GM04504 (cell line): ENCODE measurements at regions not wholly inside any gene's neighbourhood (a gene's known extent, or its start where the extent isn't known, plus 50 kb on each side); places are given as distances from the start of the nearest gene placed in this dataset.
"Not testable (repeated sequence)": the region's sequence is repeated elsewhere in the genome, so short reads cannot be mapped to it uniquely, and the experiment has no call there.

ENCODE experiments used
- DNase-seq: peaks from one replicate; pipeline ENCODE4 v3.0.0-alpha.2; 2012; ENCODE audit warnings: low read depth

DNA sequence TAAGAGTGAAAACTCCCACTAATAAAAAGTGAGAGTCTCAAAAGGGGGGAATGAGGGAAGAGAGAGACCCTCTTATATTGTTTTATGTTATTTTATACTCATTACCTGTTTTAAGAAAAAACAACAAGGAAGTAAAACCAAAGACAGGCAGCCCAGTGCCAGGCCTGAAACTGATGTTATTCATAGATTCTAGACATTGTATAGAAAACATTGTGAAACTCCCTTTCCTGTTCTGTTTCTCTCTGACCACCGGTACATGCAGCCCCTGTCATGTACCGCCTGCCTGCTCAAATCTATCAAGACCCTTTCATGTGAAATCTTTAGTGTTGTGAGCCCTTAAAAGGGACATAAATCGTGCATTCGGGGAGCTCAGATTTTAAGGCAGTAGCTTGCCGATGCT, 216.4 kb upstream of the CNTN3 start:
- not testable (repeated sequence) for DNase-seq

DNA sequence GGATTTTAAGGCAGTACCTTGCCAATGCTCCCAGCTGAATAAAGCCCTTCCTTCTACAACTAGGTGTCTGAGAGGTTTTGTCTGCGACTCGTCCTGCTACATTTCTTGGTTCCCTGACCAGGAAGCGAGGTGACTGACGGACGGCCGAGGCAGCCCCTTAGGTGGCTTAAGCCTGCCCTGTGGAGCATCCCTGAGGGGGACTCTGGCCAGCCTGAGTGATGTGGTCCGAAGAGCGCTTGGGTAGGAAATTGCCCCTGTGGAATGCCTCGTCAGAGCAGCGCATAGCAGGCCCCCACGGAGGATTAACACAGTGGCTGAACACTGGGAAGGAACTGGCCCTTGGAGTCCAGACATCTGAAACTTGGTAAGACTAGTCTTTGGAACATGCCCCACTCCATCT, 210.9 kb upstream of the CNTN3 start:
- DNase-seq = not testable (repeated sequence)

DNA sequence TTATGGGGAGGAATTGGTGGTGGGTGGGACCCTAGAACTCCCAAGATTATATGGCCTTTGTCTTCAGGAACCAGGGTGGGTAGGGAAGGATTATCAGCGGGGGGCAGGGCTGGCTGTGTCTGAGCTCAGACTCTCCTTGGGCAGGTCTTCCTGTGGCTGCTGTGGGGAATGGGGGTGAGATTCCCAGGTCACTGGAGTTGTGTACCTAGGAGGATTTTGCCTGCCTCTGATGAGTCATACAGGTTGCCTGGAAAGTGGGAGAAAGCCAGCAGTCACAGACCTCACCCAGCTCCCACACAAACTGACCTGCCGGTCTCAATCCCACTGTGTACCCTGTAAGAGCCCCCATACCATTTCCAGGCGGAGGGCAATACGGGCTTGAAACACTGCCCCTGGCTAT, 209.9 kb upstream of the CNTN3 start:
- no peak for DNase-seq

DNA sequence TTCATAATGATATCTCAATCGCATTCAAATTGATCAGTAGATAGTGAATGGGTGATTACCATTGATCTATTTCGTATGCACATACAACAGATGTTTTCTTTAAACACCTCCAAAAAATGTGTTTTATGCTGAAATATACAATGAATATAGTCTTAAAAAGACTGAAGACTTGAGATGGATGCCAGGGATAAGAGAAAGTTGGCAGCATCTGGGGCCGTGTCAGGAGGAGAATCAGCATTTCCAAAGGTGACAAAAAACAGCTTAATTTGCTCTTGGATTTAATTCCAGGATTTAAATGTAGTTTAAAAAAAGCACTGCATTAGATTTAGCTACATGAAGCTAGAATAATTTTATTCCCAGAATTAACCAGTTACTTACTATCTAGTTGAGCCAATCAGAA, 199.7 kb upstream of the CNTN3 start:
- DNase-seq = no peak

DNA sequence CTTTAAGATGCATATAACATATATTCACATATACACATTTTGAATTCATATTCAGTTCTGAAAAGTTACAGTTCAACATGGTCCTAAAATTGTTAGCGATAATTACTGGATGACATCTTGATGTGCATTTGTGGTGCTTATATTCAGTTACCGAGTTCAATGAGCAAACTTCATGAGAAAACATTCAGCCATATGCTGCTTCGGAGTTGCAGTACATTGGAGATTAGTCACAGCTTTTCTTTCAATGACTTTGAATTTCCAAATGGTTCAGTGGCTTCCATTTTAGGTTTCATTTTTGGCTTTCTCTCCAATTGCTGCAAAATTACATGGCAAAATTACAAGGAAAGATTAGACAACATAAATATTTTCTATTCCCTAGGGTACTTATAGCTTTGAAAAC, 198.3 kb upstream of the CNTN3 start:
- no peak for DNase-seq

DNA sequence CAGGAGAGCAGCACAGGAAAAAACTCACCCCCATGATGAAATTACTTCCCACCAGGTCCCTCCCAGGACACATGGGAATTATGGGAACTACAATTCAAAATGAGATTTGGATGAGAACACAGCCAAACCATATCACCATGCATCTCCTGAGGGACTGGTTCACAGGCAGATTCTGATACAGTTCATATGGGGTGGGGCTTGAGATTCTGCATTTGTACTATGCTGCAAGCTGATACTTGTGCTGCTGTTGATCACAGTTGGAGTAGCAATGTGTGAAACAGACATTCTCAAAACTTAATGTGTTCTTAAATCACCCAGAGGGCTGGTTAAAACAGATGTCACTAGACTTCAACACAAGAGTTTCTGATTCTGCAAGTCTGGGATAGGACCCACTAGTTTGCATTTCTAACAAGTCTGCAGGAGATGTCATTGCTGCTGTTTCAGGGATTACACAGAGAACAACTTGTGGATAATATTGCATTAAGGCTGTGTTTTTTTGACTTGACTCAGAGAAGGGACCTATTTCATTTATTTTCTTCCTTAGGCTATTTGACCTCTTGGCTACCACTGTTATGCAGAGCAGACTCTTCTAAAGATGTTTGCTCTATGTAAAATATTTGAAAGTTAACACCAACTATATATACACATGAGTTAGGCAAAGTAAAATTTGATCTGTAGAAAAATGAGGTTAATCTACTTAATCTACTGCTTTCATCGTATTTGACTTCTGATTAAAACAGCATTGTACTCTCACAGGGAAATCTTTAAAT, 194.2 kb upstream of the CNTN3 start:
- no peak for DNase-seq

DNA sequence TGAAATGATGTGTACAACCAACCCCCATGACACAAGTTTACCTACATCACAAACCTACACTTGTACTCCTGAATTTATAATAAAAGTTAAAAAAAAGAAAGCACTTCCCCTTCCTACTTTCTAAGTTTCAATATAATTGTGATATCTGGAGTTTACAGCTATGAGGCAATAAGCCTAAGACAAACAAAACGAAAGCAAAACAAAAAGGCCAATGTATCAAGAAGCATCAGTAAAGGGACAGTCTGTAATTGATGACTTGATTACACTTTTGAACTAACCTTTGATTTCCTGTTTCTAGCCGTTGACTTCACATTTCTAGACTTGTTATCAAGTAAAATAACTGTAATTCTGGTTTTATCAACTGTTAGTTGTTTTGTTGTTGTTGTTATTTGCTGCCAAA, 187.5 kb upstream of the CNTN3 start:
- DNase-seq = no peak

DNA sequence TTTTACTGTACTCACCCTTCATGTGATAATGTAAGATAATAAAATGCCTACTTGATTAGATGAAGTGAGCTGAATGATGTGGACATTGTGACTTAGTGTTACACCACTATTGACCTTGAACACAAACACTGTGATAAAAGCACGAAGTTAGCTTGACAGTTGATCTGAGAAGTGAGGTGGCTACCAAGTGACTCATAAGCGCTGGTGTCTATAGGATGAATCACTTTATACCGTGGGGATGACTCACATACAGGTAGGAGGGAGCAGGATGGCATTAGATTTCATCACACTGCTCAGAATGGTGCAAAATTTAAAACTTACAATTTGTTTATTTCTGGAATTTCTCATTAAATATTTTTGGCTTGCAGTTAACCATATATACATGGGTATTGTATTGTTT, 174.7 kb upstream of the CNTN3 start:
- no peak for DNase-seq

DNA sequence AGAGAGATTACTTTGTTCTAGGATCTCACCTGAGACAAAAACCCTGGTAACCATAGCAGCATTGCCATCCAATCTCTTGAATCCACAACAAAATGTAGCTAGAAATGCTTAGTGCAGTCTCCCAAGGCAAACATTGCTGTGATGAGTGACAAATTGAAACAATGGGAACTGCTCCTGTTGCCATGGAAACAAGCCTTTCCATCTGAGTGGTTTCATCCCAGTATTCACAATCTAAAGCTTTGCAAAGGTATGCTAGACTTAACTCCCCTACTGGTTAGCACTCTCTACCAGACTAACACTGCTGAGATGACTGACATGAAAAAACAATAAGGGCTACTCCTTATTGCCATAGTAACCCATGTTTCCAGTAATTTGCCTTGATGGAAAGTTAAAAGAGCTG, 172.6 kb upstream of the CNTN3 start:
- no peak for DNase-seq

DNA sequence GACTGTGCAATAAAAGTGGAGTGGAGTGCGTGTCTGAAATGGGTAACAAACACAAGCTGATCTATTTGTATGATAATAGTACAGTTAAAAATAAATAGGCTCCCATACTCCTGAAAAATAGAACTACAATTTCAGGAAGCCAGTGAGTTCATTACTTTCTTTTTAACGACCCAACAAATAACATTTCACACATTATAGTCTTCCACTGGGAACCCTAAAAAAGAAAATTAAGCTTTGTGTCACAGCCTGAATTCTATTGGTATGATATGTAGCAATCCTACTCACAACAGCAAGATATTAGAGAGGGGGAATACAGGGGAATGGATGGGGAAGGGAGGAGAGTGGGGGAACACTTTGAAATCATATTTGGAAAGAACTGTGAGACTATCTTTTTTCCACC, 156.9 kb upstream of the CNTN3 start:
- no peak for DNase-seq

DNA sequence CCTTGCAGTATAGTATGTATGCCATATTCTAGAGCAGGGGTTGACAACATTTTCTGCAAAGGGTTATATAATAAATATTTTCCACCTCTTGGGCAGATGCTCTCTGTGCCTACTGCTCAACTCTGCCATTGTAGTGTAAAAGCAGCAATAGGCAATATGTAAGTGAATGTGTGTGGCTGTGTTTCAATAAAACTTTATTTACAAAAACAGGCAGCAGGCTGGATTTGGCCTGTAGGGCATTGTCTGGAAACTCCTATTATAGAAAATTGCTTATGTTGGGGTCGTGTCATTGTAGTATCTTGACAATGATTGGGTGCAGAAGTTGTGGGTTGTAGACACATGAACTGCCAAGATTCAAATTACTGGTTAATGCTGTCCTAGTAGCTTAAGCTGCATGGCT, 153.6 kb upstream of the CNTN3 start:
- no peak for DNase-seq

DNA sequence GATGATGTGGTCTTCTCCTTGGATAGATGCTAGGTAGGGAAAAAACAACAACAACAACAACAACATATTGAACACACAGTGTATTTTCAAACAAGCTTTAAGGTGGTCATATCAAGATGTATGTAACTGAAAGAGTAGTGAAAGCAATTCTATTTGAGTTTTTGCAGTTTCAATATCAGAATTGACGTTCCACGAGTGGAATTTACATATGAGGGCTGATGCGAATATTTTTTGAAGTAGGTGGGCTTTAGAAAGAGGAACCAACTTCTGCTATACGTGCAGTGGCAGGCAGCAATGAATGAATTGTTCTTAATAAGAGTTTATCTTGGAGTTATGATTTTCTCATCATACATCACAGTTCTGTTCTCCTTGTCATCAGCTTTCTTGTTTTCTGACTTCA, 151.9 kb upstream of the CNTN3 start:
- no peak for DNase-seq

DNA sequence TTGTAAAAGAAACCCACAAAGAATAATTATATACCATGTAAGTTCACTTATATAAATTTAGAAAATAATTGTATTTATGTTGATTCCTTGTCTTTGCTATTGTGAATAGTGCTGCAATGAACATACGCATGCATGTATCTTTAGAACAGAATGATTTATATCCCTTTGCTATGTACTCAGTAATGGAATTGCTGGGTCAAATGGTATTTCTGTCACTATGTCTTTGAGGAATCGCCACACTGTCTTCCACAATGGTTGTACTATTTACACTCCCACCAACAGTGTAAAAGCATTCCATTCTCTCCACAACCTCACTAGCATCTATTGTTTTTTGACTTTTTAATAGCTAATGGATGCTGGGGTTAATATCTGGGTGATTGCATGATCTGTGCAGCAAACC, 149.4 kb upstream of the CNTN3 start:
- no peak for DNase-seq

DNA sequence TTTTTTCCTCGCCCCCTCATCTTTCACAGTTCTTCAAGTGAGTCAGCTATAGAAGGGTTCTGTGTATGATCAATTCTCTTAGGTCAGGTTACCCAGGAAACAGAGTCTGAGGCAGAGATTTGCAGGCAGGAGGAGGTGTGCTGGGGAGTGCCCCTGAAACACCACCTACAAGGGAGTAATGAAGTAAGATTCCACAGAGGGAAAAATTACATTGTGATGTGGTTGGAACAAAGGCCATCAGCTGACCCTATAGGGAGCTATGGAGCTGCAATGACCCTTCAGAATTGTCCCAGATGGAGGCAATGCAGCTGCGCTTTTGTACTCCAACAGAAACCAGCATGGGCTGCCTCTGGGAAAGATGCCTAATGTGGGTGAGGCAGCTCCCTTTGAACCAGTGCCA, 142.2 kb upstream of the CNTN3 start:
- DNase-seq = no peak

DNA sequence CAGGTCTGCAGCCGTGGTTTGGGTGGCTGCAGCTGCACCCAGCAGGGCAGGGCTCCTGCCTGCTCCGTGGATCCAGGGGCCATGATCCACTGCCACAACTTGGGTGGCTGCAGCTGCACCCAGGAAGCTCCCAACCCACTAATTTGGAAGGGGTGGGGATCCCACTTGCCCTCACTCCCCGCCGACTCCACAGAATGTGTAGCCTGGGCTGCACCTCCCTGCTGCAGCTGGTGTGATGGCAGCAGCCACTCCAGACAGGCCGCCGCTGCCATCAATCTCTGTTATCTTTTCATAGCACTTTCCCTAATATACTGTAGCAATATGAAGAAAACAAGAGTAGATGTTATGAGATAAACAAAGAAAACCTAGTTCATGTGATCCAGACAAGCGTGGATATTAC, 137.8 kb upstream of the CNTN3 start:
- DNase-seq = no peak

DNA sequence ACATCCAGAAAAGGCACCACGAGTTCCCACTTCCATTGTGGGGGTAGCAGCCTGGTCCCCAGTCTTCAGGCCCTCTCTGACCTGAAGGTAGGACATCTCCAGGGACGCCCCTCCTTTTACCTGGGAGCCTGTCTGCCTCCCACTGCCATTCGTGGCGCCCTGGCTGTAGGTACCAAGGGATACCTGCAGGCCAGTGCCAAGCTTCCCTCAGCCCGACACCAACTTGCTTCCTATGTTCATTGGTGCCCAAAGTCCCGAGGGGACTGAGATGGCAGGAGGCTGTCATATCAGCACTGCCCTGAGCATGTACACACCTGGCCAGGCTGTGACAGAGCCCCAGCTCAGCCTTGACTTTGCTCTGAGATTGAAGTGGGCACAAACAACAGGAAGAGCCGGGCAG, 137.3 kb upstream of the CNTN3 start:
- DNase-seq = no peak

DNA sequence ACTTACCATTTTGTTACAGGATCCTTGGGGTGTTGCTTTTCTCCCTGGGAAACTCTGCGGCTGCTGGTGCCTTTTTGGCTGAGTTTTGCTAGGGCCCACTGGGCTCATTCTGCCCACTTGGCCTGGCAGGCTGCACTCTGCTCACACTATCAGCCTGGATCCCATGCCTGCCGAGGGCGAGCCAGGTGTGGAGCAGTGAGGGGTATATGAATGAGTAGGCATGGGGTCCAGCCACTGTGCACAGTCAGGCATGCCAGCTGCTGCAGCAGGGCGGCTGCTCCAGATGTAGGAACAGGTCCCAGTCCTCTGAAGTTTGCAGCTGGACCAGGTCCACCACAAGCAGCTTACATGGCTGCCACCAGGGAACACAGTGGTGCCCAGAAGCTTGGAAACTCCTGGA, 136.4 kb upstream of the CNTN3 start:
- DNase-seq = no peak

DNA sequence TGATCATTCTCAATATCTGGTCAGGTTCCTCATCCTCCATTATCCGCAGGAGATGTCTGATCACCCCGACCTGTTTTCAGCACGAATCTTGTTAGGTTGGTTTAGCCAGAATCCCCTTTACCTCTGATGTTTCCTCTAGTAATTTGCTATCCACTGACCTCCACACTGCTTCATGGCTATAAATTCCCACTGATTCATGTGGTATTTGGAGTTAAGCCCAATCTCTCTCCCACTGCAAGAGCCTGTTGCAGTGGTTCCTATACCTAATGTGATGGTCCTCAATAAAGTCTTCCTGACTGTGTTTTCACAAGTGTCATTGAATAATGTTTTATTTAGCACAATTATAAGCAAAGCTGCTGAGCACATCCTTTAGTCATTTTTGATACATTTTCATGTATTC, 124.8 kb upstream of the CNTN3 start:
- DNase-seq = no peak

DNA sequence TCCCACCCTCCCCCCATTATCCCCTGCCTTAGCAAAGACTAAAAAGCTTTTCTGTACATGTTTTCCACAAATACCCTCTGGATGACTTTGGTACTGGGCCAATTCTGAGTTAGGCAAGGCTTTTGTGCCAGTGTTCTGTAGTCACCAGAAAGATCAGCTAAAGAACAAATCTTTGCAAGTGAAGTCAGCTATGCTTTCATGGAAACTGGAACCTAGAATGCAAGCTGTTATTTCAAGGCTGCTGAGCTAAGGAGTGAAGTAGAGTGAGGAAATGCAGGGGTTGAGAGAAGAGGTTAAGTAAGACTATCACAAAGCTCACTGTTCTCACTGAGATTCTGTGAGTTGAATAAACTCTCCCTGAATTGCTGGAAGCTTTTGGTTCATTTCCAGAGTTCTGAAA, 107.8 kb upstream of the CNTN3 start:
- DNase-seq = no peak

DNA sequence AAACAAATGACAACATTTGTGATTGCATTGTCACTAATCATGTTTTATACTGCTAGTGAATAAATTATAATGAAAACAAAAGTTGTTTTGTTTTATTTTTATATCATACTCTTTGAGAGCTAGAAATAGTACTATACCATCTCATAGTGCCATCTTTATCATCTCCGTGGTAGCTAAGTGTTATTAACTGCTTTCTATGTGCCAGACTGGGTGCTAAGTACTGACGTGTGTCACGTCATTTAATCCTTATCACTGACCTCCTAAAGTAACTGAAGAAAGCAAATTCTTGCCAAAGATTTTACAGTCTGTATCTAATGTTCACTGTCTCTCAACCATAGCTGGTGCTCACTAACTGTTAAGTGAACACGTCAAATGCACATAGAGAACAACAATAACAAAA, 99.5 kb upstream of the CNTN3 start:
- no peak for DNase-seq

DNA sequence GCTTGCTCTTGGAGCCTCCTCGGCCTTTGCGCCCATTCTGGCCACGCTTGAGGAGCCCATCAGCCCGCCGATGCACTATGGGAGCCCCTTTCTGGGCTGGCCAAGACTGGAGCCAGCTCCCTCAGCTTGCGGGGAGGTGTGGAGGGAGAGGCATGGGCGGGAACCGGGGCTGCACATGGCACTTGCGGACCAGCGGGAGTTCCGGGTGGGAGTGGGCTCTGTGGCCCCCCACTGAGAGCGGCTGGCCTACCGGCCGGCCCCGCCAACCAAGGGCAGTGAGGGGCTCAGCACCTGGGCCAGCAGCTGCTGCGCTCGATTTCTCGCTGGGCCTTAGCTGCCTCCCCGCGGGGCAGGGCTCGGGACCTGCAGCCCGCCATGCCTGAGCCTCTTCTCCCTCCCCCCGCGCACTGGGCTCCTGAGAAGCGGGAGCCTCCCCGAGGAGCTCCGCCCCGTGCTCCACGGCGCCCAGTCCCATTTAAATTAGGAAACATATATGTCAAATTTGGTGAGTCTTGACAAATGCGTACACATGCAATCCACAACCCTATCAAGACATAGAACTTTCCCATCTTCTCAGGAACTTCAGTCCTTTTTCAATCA, 97.6 kb upstream of the CNTN3 start:
- no peak for DNase-seq

DNA sequence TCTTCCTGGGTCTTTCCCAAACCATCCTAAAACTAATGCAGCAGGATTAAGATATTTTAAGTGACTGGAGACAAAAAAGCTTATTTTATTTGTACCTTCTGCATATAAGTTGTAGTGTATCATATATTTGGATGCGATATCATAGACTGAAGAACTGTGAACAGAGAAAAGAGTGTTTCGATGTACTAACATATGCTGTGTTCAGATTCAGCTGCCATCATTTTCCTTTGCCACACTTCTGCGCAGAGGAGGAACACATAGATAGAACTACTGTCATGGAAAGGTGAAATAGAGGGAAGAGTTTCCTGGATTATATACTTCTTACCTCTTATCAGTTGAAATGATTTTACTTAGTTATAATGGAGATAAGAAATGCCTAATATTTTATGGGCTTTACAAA, 95.5 kb upstream of the CNTN3 start:
- DNase-seq = no peak

DNA sequence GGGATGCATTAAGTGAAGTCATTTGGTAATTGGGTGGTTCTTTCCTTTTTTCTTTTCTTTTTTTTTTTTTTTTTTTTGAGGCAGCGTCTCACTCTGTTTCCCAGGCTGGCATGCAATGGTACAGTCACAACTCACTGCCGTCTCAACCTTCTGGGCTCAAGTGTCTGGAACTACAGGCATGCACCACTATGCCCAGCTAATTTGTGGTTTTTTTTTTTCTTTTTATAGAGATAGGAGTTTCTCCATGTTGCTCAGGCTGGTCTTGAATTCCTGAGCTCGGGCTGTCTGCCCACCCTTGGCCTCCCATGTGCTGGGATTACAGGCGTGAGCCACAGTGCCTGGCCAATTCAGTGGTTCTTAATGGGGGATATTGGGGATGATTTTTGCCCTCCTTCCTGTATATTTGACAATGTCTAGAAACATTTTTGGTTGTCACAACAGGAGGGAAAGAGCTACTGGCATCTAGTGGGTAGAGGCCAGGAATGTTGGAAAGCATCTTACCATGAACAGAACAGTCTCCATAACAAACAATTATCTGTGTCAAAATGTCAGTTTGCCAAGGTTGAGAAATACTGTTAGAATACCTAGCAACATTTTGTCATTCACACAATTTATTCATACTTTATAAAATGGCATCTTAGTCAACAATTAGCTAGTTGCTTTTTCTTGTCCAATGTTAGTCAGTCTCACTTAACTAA, 79.4 kb upstream of the CNTN3 start:
- no peak for DNase-seq

DNA sequence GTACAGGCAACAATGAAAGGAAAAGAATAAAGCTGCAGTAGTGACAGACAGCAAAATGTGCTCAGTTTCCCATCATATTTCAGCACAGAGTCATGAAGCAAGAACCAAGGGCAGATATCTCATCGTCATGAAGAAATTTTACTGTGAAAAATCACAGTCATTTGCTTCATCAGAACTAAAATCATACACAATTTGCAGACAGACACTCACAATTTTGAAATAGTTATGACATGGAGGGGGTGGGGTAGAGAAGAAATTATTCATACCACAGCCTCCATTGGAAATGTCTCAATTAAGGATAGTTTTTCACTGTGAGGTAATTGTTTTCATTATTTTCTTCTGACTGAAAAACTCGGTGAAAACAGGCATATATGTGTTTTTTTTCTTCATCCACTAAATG, 78.8 kb upstream of the CNTN3 start:
- no peak for DNase-seq
